ENCODE measurements at regions not wholly inside any gene's neighbourhood (a gene's known extent, or its start where the extent isn't known, plus 50 kb on each side); places are given as distances from the start of the nearest gene placed in this dataset.

GRCh38 chr2:493228-493627 is 184.0 kb downstream of the TMEM18 start:
- DNase-seq (ENCODE audit: low read depth in 2 of 3, low spot score in 2 of 3) = no peak

- no peak for DNase-seq (ENCODE audit: low read depth in 2 of 3, low spot score in 2 of 3)
Observed at GRCh38 chr2:492178-492577, 185.0 kb downstream of the TMEM18 start.

GRCh38 chr2:489838-490237 is 187.4 kb downstream of the TMEM18 start:
- DNase-seq (ENCODE audit: low read depth in 2 of 3, low spot score in 2 of 3) = no peak

GRCh38 chr2:489084-489483 is 188.1 kb downstream of the TMEM18 start:
- no peak for DNase-seq (ENCODE audit: low read depth in 2 of 3, low spot score in 2 of 3)

- DNase-seq (ENCODE audit: low read depth in 2 of 3, low spot score in 2 of 3) = no peak
Observed at GRCh38 chr2:487186-488079, 189.8 kb downstream of the TMEM18 start.

- DNase-seq (ENCODE audit: low read depth in 2 of 3, low spot score in 2 of 3) = no peak
Observed at GRCh38 chr2:486371-486770, 190.8 kb downstream of the TMEM18 start.

- no peak for DNase-seq (ENCODE audit: low read depth in 2 of 3, low spot score in 2 of 3)
Observed at GRCh38 chr2:481388-481787, 193.5 kb upstream of the ALKAL2 start.

GRCh38 chr2:479490-480176 is 191.7 kb upstream of the ALKAL2 start:
- no peak for DNase-seq (ENCODE audit: low read depth in 2 of 3, low spot score in 2 of 3)

GRCh38 chr2:479031-479430 is 191.1 kb upstream of the ALKAL2 start:
- DNase-seq (ENCODE audit: low read depth in 2 of 3, low spot score in 2 of 3) = no peak

- DNase-seq (ENCODE audit: low read depth in 2 of 3, low spot score in 2 of 3) = no peak
Observed at GRCh38 chr2:471560-471959, 183.7 kb upstream of the ALKAL2 start.

- DNase-seq (ENCODE audit: low read depth in 2 of 3, low spot score in 2 of 3) = no peak
Observed at GRCh38 chr2:469514-469913, 181.6 kb upstream of the ALKAL2 start.

- DNase-seq (ENCODE audit: low read depth in 2 of 3, low spot score in 2 of 3) = no peak
Observed at GRCh38 chr2:468648-469336, 180.9 kb upstream of the ALKAL2 start.

GRCh38 chr2:467892-468647 is 180.2 kb upstream of the ALKAL2 start:
- DNase-seq (ENCODE audit: low read depth in 2 of 3, low spot score in 2 of 3) = peak in 1 of 3 donors; percentile 39

GRCh38 chr2:467543-467891 is 179.6 kb upstream of the ALKAL2 start:
- no peak for DNase-seq (ENCODE audit: low read depth in 2 of 3, low spot score in 2 of 3)

- no peak for DNase-seq (ENCODE audit: low read depth in 2 of 3, low spot score in 2 of 3)
Observed at GRCh38 chr2:467101-467500, 179.2 kb upstream of the ALKAL2 start.

GRCh38 chr2:464562-465309 is 176.8 kb upstream of the ALKAL2 start:
- peak in 1 of 3 donors; percentile 14 for DNase-seq (ENCODE audit: low read depth in 2 of 3, low spot score in 2 of 3)

GRCh38 chr2:460861-461260 is 173.0 kb upstream of the ALKAL2 start:
- peak; percentile 33 to 89 (median 86) for DNase-seq (ENCODE audit: low read depth in 2 of 3, low spot score in 2 of 3)

GRCh38 chr2:459931-460330 is 172.0 kb upstream of the ALKAL2 start:
- no peak for DNase-seq (ENCODE audit: low read depth in 2 of 3, low spot score in 2 of 3)

- DNase-seq (ENCODE audit: low read depth in 2 of 3, low spot score in 2 of 3) = no peak
Observed at GRCh38 chr2:458425-458815, 170.5 kb upstream of the ALKAL2 start.

- no peak for DNase-seq (ENCODE audit: low read depth in 2 of 3, low spot score in 2 of 3)
Observed at GRCh38 chr2:457792-458424, 170.0 kb upstream of the ALKAL2 start.
